HG02870 (cell line): ENCODE measurements at regions not wholly inside any gene's neighbourhood (a gene's known extent, or its start where the extent isn't known, plus 50 kb on each side); places are given as distances from the start of the nearest gene placed in this dataset.

Experiments used
- ATAC-seq: cut with Tn5 transposase; IDR thresholded peaks from one replicate; pipeline ENCODE4 v1.9.1; 2021; ENCODE audit warnings: mild to moderate bottlenecking, moderate library complexity; ENCODE audit not compliant: unreplicated experiment

- ATAC-seq: no peak
Measured at GRCh38 chr7:125173571-125173970, 243.9 kb upstream of the POT1 start.

GRCh38 chr7:125169088-125169487 is 239.5 kb upstream of the POT1 start:
- no peak for ATAC-seq

- ATAC-seq: no peak
Measured at GRCh38 chr7:125154930-125155329, 225.3 kb upstream of the POT1 start.

GRCh38 chr7:125149151-125149550 is 219.5 kb upstream of the POT1 start:
- ATAC-seq: no peak

GRCh38 chr7:125147047-125147446 is 217.4 kb upstream of the POT1 start:
- no peak for ATAC-seq

- no peak for ATAC-seq
Measured at GRCh38 chr7:125136755-125137532, 207.3 kb upstream of the POT1 start.

- ATAC-seq: no peak
Measured at GRCh38 chr7:125136341-125136740, 206.7 kb upstream of the POT1 start.

- ATAC-seq: no peak
Measured at GRCh38 chr7:125130173-125130572, 200.5 kb upstream of the POT1 start.

GRCh38 chr7:125127304-125127703 is 197.7 kb upstream of the POT1 start:
- ATAC-seq: no peak

- ATAC-seq: no peak
Measured at GRCh38 chr7:125126376-125126775, 196.8 kb upstream of the POT1 start.

- ATAC-seq: no peak
Measured at GRCh38 chr7:125125315-125125714, 195.7 kb upstream of the POT1 start.

GRCh38 chr7:125122173-125122572 is 192.5 kb upstream of the POT1 start:
- ATAC-seq: no peak

GRCh38 chr7:125119559-125120115 is 190.0 kb upstream of the POT1 start:
- no peak for ATAC-seq

- ATAC-seq: no peak
Measured at GRCh38 chr7:125118444-125118843, 188.8 kb upstream of the POT1 start.

GRCh38 chr7:125112850-125113249 is 183.2 kb upstream of the POT1 start:
- ATAC-seq: no peak

GRCh38 chr7:125099519-125099918 is 169.9 kb upstream of the POT1 start:
- no peak for ATAC-seq

GRCh38 chr7:125098377-125098970 is 168.8 kb upstream of the POT1 start:
- ATAC-seq: peak; percentile 89

- ATAC-seq: no peak
Measured at GRCh38 chr7:125090596-125090995, 161.0 kb upstream of the POT1 start.

GRCh38 chr7:125089171-125089570 is 159.5 kb upstream of the POT1 start:
- ATAC-seq: no peak

GRCh38 chr7:125088555-125088954 is 158.9 kb upstream of the POT1 start:
- no peak for ATAC-seq

GRCh38 chr7:125085084-125085483 is 155.5 kb upstream of the POT1 start:
- ATAC-seq: no peak

- no peak for ATAC-seq
Measured at GRCh38 chr7:125084196-125084595, 154.6 kb upstream of the POT1 start.
